HG03045 (cell line): ENCODE measurements at regions not wholly inside any gene's neighbourhood (a gene's known extent, or its start where the extent isn't known, plus 50 kb on each side); places are given as distances from the start of the nearest gene placed in this dataset.

Source experiments
- ATAC-seq: cut with Tn5 transposase; IDR thresholded peaks from one replicate; pipeline ENCODE4 v1.9.1; 2021; ENCODE audit warnings: mild to moderate bottlenecking, moderate library complexity; ENCODE audit not compliant: unreplicated experiment

DNA sequence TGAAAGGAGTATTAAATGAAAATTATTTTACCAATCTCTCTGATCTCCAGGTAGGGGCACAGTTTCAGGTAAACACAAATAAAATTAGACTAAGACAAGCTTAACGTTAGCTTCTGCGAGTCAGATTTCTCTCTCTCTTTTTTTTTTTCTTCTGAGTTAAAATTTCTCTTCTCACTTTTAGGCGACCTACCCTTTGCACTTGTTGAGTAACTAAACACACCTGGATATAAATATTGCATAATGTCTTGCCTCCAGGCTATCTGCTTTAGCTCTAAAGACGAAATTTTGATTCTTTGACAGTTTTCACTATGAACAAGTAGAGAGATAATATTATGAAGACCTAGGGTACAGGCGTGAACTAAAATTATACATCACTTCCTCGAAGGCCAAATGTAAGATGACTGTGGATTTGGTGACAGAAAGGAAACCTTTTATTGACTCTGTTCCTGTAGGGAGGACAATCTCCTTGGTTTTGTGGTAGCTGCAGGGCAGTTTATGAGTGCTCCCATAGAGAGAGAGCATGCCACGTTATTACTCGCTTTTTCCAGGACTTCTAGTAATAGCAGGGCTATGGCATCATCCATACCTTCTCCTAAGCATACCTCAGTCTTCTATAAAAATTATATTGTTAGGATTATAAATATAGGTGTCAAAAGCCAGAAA lies 303.8 kb upstream of the NEGR1 start:
- no peak for ATAC-seq

DNA sequence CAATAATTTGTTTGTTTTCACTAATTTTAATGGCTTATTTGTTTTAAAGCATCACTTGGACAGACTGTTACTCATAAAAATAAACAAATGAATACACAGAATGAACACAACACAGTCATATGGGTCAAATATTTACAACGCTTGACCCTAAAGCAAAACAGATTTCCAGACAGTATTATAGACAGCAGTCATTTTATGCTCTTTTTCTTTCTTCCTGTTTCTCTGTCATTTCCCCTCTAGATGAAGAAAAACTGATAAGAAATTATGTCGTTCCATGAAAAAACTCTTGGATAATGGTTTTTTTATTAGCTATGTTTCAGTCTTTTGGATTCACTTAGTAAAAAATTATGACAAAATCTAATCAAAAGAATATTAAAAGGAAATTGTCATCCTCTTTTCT lies 297.3 kb upstream of the NEGR1 start:
- ATAC-seq: no peak

DNA sequence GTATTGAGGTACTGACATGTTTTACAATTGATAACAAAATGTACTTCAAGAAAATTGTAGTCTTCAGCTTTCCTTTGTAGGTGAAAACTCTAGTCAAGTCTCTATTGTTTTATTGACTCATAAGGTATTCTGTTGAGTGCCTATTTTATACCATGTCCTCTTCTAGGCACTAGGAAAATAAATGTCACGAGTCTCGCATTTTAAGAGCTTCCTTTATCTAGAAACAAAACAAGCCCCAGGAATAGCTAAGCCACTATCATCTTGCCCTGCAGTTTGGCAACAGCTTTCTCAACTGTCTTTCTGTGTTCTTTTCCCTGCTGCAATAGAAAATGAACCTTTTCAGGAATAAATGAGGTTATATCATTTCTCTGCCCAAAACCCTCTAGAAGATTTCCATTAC lies 288.5 kb upstream of the NEGR1 start:
- no peak for ATAC-seq

DNA sequence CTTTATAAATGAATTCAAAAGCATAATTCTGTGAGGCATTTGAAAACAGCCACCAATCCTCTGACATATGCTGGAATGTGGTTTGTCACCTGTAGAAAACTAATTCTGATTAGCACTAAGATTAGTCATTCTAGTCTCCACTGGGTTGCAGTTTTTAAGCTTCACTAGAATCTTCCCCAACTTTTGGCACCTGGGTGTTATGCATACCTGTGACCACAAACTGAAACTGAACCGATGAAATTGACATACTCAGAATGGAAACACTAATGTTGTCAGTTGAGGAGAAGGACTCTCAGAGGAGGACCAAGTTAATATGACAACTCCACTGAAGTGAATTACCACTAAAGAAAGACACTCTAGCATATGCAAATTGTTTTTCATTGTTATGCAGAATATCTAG lies 285.8 kb upstream of the NEGR1 start:
- ATAC-seq: no peak

DNA sequence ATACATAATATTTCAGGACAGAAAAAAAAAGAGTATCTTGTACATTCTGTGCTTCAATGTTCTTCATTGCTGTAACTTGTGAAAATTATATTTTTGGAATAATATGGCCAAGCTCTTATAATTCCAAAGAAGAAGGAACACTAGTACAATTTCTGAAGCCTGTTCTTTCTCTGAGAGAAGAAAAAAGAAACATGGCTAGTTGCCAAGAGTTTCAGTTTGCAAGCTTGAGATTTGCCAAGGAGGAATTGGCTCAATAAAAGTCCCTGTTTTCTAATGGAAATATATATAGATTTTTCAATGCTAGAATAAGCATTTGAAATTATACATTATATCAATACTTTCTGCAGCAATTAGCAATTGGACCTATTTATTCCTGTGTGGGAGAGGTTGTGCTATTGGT lies 285.2 kb upstream of the NEGR1 start:
- no peak for ATAC-seq

DNA sequence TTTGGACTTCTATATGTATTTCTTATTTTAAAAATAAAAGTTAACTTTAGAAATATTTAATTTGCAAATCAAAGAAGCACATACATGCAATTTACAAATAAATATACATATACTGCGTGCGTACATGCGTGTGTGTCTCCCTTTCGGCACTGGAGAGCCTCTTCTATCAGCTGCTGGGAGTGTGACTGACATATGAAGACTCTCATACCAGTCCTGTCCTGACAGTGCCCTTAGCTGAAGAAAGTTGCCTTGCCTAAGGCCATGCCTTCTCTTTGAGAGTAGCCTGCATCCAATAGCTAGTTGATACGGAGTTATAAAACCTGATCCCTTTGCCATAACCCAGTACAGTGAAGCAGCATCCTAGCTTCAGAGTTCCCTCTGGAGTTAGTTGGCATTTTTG lies 282.4 kb upstream of the NEGR1 start:
- ATAC-seq: no peak

DNA sequence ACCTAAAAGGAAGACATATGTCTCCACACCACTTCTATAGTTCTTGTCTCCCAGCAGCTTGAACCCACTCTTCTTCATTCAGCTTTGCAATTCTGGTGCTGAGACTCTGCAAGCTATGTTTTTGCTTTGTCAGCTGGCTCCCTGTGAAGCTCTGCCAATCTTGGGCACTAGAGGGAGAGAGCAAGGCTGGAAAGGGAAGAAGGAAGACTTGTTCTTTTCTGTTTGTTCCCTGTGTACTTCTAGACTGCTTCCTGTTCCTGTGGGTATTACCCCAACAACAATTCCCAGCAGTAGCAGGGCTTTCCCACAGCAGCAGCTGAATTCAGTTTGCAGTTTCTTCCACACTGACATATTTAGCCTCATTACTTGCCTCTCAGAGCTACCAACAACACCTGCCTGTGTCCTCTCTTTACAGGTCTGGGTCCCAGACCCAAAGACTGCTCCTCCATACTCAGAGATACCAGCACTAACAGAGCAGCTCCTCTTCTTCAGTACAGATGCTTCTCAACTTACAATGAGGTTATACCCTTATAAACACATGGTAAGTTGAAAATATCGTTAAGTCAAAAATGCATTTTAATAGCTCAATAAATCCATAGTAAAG lies 275.2 kb upstream of the NEGR1 start:
- ATAC-seq: no peak

DNA sequence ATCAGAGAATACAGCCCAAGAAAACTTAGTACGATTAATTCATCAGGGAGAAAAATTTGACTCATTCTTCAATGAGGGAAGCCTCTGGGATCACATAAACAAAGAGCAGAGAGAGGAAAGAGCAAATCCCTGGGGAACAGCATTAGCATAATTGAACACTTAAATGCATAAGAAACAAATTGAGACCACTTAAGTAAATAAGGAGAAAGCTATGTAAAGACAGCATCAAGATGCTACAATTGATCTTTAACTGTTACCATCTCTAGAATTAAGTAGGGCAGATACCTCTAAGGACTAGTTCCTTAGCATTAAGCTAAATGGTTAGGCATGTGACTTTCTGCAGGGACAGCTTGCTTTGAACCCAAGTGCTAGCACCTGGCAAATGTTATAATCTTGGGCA lies 265.1 kb upstream of the NEGR1 start:
- no peak for ATAC-seq

DNA sequence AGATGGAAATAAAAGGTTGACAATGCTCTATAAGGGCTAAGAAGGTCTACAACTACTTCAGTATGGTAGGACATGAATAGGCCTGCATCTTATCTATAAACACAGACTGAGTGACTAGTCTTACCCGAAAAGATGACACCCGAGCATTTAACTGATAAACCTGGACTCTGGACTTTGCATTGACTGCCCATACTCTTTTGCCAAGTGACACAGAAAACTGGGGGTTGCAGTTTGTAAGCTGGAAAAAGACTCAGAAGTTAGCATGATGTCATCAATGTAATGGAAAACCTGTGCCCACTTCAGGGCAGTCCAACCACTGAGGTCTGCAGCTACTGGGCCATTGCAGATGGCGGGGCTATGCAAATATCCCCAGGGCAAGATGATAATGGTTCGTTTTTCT lies 258.3 kb upstream of the NEGR1 start:
- no peak for ATAC-seq

DNA sequence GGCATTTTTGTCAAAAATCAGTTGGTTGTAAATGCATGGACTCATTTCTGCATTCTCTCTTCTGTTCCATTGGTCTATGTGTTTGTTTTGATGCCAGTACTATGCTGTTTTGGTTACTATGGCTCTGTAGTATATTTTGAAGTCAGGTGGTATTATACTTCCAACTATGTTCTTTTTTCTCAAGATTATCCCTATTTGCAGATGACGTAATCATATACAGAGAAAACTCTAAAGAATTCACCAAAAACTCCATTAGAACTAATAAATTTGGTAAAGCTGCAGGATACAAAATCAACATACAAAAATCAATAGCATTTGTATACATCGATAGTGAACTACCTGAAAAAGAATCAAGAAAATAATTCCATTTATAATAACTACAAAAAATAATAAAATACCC lies 253.1 kb upstream of the NEGR1 start:
- ATAC-seq: no peak

DNA sequence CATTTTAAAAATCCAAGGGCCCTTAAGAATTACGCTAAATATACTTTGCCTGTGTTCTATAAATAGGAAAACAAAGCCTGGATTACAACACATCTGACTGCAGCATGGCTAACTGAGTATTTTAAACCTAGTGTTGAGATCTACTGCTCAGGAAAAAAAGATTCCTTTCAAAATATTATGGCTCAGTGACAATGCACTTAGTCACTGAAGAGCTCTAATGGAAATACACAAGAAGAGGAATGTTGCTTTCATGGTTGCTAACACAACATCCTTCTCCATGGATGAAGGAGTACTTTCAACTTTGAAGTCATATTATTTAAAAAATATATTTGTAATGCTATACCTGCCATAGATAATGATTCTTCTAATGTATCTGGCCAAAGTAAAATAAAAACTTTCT lies 248.3 kb upstream of the NEGR1 start:
- no peak for ATAC-seq

DNA sequence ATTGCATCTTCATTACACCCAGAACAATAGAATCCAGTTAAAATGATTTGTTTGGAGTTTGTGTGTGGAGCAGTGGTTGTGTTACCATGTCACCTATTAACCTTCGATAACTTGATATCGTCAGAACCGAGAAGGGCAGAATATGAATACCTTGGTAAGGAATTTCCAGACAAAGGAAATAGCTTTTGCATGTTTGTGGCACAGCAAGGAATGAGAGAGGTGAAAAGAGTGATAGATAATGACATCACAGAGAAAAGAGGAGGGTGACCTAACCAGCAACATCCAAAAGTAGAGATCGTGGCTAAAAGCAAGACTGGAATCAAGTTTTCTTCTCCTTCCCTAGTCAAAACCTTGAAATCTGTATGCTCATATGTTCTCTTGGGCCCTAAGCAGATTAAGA lies 244.6 kb upstream of the NEGR1 start:
- ATAC-seq: no peak

DNA sequence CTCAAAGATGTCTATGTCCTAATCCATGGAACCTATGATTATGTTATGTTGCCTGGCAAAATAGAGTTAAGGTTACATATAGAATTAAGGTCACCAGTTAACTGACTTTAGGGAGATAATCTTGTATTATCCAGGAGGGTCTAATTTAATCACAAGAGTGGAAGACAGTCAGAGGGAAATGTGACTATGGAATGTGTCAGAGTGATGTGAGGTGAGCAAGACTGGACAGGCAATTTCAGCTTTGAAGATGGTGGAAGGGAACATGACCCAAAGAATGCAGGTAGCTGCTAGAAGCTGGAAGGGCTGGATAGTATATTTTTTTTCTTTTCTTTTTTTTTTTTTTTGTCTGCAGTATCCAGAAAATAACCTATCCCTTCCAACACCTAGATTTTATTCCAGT lies 241.7 kb upstream of the NEGR1 start:
- ATAC-seq: no peak

DNA sequence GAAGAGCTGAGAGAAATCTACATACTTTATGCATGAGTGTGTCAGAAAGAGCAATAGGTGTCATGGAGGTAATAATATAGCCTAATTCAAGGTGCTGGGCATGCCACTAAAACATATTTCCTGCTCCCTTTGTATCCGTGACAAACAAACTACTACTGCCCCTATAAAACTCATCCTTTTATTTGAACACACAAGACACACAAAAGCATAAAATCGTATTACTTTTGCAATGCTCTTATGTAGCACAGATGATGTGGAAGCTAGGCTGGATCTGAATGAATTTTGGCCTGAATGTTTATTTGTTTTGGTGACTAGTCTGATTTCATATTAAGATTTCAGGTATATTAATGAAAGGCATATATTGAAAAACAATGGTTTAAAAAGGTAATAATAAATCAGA lies 239.3 kb upstream of the NEGR1 start:
- ATAC-seq: no peak

DNA sequence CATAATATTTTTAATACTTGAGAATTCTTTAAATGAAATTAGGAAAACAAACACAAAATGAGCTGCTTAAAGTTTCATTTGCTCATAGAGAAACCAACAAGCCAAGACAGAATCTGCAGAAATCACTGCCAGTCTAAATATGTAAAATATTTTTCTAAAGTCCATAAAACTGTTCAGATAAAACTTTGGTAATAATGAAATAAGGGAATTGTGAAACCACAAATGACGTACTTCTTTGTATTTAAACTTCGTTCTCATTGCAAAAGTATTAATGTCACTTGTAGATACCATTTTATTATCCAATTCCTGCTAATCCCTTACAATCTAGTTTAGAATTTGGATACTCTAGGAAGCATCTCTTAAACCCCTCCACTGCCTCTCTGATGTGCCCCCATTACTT lies 234.5 kb upstream of the NEGR1 start:
- no peak for ATAC-seq

DNA sequence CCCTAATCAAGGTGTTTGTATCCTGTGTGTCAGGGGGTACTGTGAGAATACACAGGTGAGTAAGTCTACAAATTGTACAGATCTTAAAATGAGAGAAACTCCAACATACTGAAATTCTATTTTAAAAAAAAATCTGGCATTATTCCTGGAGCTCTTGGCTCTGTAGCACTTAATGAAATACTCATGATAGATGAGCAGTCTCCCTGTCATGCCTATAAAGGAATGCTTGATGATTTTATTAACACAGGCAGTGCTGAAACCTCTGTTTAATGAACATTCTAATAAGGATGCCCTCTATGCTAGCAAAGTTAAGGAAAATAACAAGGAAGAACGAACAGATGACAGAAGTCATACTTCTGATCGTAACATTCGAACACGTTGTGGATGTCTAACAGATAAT lies 233.9 kb upstream of the NEGR1 start:
- no peak for ATAC-seq

DNA sequence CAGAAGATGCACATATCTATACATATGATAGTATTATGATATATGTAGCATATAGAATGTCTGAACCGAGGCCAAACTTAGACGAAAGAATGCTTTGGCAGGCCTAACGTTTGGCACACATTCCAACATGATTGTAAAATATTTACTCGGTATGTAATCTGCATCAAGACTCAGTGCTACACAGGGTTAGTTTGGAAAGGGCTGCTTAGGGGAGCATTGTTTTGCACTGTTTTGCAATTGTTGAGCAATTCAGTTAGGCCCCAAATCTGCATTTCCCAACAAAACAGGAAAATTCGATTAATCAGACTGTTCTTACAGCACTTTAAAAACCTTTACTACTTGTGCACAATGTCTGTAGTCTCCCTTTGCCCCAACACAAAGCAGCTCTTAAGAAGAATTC lies 216.0 kb upstream of the NEGR1 start:
- ATAC-seq: no peak

DNA sequence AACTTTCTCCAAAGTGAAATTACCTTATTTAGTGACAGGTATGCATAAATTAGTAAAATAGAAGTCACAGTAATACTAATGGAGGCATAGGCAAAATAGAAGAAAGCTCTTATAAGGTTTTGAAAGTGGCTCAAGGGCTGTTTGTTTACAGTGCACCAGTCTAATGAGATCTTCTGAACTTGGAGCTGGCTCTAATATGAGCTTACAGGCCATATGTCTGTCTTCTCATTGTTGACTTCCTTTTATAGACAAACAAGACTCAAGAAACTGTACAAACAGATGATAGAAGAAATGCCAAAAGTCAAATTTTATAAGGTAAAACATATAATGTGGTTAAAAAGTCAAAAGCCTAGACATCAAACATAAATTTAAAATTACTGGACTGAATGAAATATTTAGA lies 207.5 kb upstream of the NEGR1 start:
- ATAC-seq: no peak

DNA sequence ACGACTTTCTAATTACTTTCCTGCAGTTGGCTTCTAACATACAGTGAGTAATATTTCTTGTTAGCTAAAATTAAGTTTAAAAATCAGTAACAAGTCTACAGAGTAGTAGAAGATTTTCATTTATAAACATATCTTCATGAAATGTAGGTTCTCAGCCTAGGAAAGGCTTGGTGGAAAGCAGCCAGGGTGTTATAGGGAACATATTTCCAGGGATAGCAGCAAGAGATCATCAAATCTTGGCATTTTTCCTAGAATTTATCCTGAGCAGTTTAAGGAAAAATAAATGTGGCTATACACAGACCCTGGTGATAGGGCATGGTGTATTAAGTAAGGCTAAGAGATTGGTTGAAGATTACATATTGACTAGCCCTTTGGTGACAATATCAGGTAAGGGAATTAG lies 203.5 kb upstream of the NEGR1 start:
- ATAC-seq: no peak

DNA sequence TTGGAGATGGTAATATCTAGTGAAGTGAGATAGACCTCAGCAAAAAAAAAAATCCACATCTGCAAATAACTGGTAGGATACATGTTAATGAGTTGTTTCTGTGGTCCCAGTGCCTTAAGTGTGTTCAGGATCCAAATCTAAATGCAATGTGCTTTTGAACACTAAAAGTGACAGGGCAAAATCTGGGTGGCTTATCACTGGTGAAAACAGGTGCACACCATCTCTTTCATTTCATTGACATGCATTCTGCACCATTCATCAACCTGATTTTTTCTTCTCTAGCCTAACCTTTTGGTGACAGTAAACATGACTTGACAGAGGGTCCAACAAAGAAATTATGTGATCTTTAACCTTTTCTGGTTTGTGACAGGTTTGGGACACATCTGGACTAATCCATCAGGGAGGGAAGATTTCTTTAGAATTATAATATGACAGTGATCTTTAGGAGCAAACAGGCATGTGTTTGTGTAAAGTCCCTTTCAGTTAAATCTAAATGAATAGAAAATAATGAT lies 201.6 kb upstream of the NEGR1 start:
- ATAC-seq: no peak

DNA sequence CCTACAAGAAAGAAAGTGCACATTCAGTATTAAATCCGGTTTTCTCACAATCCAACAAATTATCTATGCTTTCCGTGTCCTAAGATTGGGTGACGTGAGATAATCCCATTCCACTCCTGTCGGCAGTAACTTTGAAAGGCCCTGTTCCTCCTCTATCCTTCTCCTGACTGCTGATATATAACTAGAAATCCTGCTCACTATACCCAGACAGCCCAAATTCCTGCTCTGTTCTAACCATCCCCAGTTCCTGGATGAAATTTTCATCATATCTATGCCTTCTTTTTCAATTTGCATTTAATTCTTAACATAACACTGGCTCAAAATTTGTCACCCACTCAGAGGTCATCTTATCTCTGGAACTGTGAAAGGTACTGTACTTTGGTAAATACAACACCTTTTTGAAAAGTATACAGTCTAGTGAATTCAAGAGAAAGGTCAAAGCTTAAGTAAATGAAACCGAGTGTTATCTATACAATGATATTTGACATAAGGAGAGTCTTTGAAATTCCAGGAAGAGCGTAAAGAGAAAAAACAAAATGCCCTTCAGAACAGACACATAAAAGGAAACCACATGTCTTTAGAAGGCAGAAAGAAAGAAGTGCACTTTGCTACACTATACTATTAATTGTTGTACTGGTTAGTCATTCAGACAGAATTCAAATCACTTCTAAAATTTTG lies 200.5 kb upstream of the NEGR1 start:
- ATAC-seq: no peak

DNA sequence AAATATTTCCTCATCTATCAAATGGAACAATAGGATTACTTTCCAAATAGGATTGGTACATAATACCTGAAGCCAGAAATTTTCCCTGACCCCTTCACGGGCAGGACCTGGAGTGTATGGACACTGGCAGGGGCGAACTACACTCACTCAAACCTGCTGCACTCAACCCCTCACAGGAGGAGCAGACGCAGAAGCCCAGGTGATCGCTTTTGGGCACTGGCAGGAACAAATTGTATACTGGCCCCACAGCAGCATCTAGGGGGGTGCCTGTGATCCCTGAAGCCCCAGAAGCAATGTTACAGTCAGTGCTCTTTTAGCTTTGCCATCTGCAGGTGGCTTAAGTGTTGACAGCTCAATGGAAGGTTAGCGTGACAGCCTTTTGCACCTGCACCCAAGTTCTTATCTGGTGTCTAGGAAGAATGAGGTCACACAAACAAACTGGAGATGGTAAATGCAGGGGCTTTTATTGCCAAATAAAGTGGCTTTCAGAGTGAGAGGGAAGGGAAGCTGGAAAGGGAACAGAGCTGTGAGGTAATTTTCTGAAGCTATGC lies 199.2 kb upstream of the NEGR1 start:
- ATAC-seq: no peak
